Right forelimb (tissue), 1 donor: ENCODE measurements at regions not wholly inside any gene's neighbourhood (a gene's known extent, or its start where the extent isn't known, plus 50 kb on each side); places are given as distances from the start of the nearest gene placed in this dataset.
A peak's percentile ranks its signal among the peaks of the same experiment; 100 is the strongest.

ENCODE experiments used
- DNase-seq: peaks from one replicate; pipeline ENCODE4 v3.0.0-alpha.2; 2018

- no peak for DNase-seq
These were observed 463.3 kb upstream of the DMAC1 start for GRCh38 chr9:8262625-8263622.

GRCh38 chr9:8261737-8262136 is 462.2 kb upstream of the DMAC1 start:
- no peak for DNase-seq

GRCh38 chr9:8259028-8259427 is 459.4 kb upstream of the DMAC1 start:
- no peak for DNase-seq

- DNase-seq, result no peak
These were observed 457.3 kb upstream of the DMAC1 start for GRCh38 chr9:8256880-8257279.

- no peak for DNase-seq
These were observed 456.3 kb upstream of the DMAC1 start for GRCh38 chr9:8255850-8256249.

GRCh38 chr9:8254541-8254940 is 455.0 kb upstream of the DMAC1 start:
- DNase-seq, result no peak

GRCh38 chr9:8252445-8252844 is 452.9 kb upstream of the DMAC1 start:
- no peak for DNase-seq

- no peak for DNase-seq
These were observed 452.0 kb upstream of the DMAC1 start for GRCh38 chr9:8251566-8251965.

GRCh38 chr9:8244505-8245092 is 445.0 kb upstream of the DMAC1 start:
- no peak for DNase-seq

GRCh38 chr9:8241201-8241600 is 441.6 kb upstream of the DMAC1 start:
- DNase-seq, result no peak

- DNase-seq, result no peak
These were observed 437.5 kb upstream of the DMAC1 start for GRCh38 chr9:8237096-8237495.

- no peak for DNase-seq
These were observed 435.9 kb upstream of the DMAC1 start for GRCh38 chr9:8235489-8235888.

- DNase-seq, result no peak
These were observed 434.7 kb upstream of the DMAC1 start for GRCh38 chr9:8234316-8234715.

- DNase-seq, result no peak
These were observed 433.1 kb upstream of the DMAC1 start for GRCh38 chr9:8232726-8233125.

- no peak for DNase-seq
These were observed 429.6 kb upstream of the DMAC1 start for GRCh38 chr9:8229226-8229625.

GRCh38 chr9:8224381-8224801 is 424.8 kb upstream of the DMAC1 start:
- DNase-seq, result peak; percentile 51

GRCh38 chr9:8223861-8224260 is 424.3 kb upstream of the DMAC1 start:
- DNase-seq, result no peak

- no peak for DNase-seq
These were observed 421.9 kb upstream of the DMAC1 start for GRCh38 chr9:8221462-8221861.

GRCh38 chr9:8208465-8208864 is 408.9 kb upstream of the DMAC1 start:
- DNase-seq, result no peak

- no peak for DNase-seq
These were observed 408.0 kb upstream of the DMAC1 start for GRCh38 chr9:8207596-8207995.

- no peak for DNase-seq
These were observed 407.1 kb upstream of the DMAC1 start for GRCh38 chr9:8206720-8207119.

- no peak for DNase-seq
These were observed 406.0 kb upstream of the DMAC1 start for GRCh38 chr9:8205576-8205975.

GRCh38 chr9:8189881-8190280 is 390.3 kb upstream of the DMAC1 start:
- DNase-seq, result no peak

- no peak for DNase-seq
These were observed 389.3 kb upstream of the DMAC1 start for GRCh38 chr9:8188723-8189407.
